B cell (primary cell): ENCODE measurements at regions not wholly inside any gene's neighbourhood (a gene's known extent, or its start where the extent isn't known, plus 50 kb on each side); places are given as distances from the start of the nearest gene placed in this dataset.

Experiments
- ATAC-seq: fragments of 200-7000 bp; cut with Tn5 transposase; one replicate; pipeline ENCODE4 v1.10.0; 2021; ENCODE audit warnings: low read depth, mild to moderate bottlenecking, moderate number of reproducible peaks, moderate library complexity
- CTCF ChIA-PET: fragments of 350-600 bp; sonication (Branson Sonifier 250); formaldehyde crosslinking; loops from one replicate; lab custom pipeline; 2021; ENCODE audit warnings: antibody characterized with exemption, inconsistent platforms; lab: Charles Lee
- POLR2A ChIA-PET: fragments of 350-600 bp; sonication (Branson Sonifier 250); formaldehyde crosslinking; loops from one replicate; lab custom pipeline; 2021; ENCODE audit warnings: antibody characterized with exemption; lab: Charles Lee
- DNase-seq: peaks from one replicate; pipeline ENCODE4 v3.0.0; 2013
- H2AFZ ChIP-seq: 2 replicates; pipeline ENCODE4 v1.6.1; 2012; ENCODE audit warnings: mild to moderate bottlenecking, low read depth, low read length; ENCODE audit not compliant: insufficient read depth, poor library complexity, severe bottlenecking
- H3K27ac ChIP-seq, 2 donors: 1 replicate in 1 of 2; 2 replicates in 1 of 2; pipeline ENCODE4 v1.5.1; 2012 to 2013; ENCODE audit warnings: low read length in 2 of 2, mild to moderate bottlenecking in 2 of 2, moderate library complexity in 1 of 2
- H3K27me3 ChIP-seq, 4 experiments: fragments of 200-600 bp in 1 of 4; sonication (generic) in 1 of 4; replicated peaks in 1 of 4; 1 replicate in 2 of 4; 2 replicates in 2 of 4; pipeline versions ENCODE4 v1.6.1 to v1.7.0; 2013 to 2016; ENCODE audit warnings: low read length in 3 of 4, mild to moderate bottlenecking in 2 of 4, mixed read lengths in 1 of 4, moderate library complexity in 1 of 4; ENCODE audit not compliant: insufficient read depth in 4 of 4, control insufficient read depth in 3 of 4; ENCODE audit errors: control extremely low read depth in 1 of 4
- H3K36me3 ChIP-seq, 2 experiments: replicated peaks in 1 of 2; 1 replicate in 1 of 2; 2 replicates in 1 of 2; pipeline versions ENCODE4 v1.6.1 to v1.7.1; 2013; ENCODE audit warnings: low read length in 1 of 2; ENCODE audit not compliant: insufficient read depth in 2 of 2, control insufficient read depth in 1 of 2; ENCODE audit errors: control extremely low read depth in 1 of 2, extremely low read depth in 1 of 2
- H3K4me1 ChIP-seq, 2 donors: fragments of 200-600 bp in 1 of 2; sonication (generic) in 1 of 2; 1 replicate in 1 of 2; 2 replicates in 1 of 2; pipeline versions ENCODE4 v1.5.1 to v1.6.1; 2013 to 2017; ENCODE audit warnings: low read length in 2 of 2; ENCODE audit not compliant: control insufficient read depth in 2 of 2, insufficient read depth in 2 of 2
- H3K4me2 ChIP-seq: replicated peaks from 2 replicates; pipeline ENCODE3; 2012; ENCODE audit warnings: mild to moderate bottlenecking, low read depth, low read length; ENCODE audit not compliant: poor library complexity, severe bottlenecking
- H3K4me3 ChIP-seq, 5 experiments: fragments of 200-600 bp in 1 of 5; sonication (generic) in 1 of 5; 1 replicate in 3 of 5; 2 replicates in 2 of 5; pipeline versions ENCODE4 v1.5.1 to v1.7.0; 2011 to 2016; ENCODE audit warnings: low read length in 4 of 5, mild to moderate bottlenecking in 4 of 5, low read depth in 2 of 5, control low read depth in 1 of 5, moderate library complexity in 1 of 5; ENCODE audit not compliant: insufficient read depth in 1 of 5; ENCODE audit errors: control extremely low read depth in 1 of 5, extremely low read depth in 1 of 5
- H3K79me2 ChIP-seq: fragments of 200-600 bp; sonication (generic); one replicate; pipeline ENCODE4 v1.6.0; 2016; ENCODE audit warnings: low read length; ENCODE audit not compliant: control insufficient read depth, insufficient read depth
- H3K9ac ChIP-seq: fragments of 200-600 bp; sonication (generic); 2 replicates; pipeline ENCODE4 v1.6.1; 2017; ENCODE audit warnings: mild to moderate bottlenecking, low read length, moderate library complexity
- H3K9me3 ChIP-seq, 3 donors: one replicate each; pipeline versions ENCODE4 v1.6.1 to v1.7.1; 2013; ENCODE audit warnings: low read length in 2 of 3; ENCODE audit not compliant: control insufficient read depth in 2 of 3, insufficient read depth in 1 of 3; ENCODE audit errors: control extremely low read depth in 1 of 3
- H4K20me1 ChIP-seq: 2 replicates; pipeline ENCODE4 v1.6.0; 2012; ENCODE audit warnings: mild to moderate bottlenecking, low read length; ENCODE audit not compliant: insufficient read depth, control insufficient read depth, poor library complexity, severe bottlenecking
- H3K27ac Mint-ChIP-seq: one replicate; pipeline ENCODE4 v1.8.0; 2021; ENCODE audit warnings: mixed read lengths
- H3K27me3 Mint-ChIP-seq: one replicate; pipeline ENCODE4 v1.8.0; 2021; ENCODE audit warnings: mixed read lengths
- H3K4me1 Mint-ChIP-seq: one replicate; pipeline ENCODE4 v1.8.0; 2021; ENCODE audit warnings: mixed read lengths
- H3K4me3 Mint-ChIP-seq: one replicate; pipeline ENCODE4 v1.8.0; 2021; ENCODE audit warnings: mixed read lengths
- H3K9me3 Mint-ChIP-seq: one replicate; pipeline ENCODE4 v1.8.0; 2022; ENCODE audit warnings: mixed read lengths; ENCODE audit not compliant: insufficient read depth
- EZH2 ChIP-seq: IDR thresholded peaks from 2 replicates; pipeline ENCODE4 v1.6.1; 2012; ENCODE audit warnings: borderline replicate concordance, low read depth, mild to moderate bottlenecking, moderate library complexity, low read length; ENCODE audit not compliant: insufficient read depth, poor library complexity, severe bottlenecking
- WGBS: methylation state at CpG from one replicate; pipeline ENCODE4 v1.1.5; 2013; ENCODE audit warnings: missing lambda C conversion rate; ENCODE audit not compliant: insufficient coverage; 5-methylcytosine and 5-hydroxymethylcytosine counted together
- intact Hi-C: fragments of 100-400 bp; cut with micrococcal nuclease; formaldehyde crosslinking; loops from one replicate; pipeline ENCODE4 v1.10.0; 2022
- TF ChIP-seq, protein P1 (sequence below): fragments of 200-600 bp; IDR thresholded peaks from one replicate; pipeline ENCODE4 v1.8.0; 2022; ENCODE audit warnings: antibody characterized with exemption, mild to moderate bottlenecking

GRCh38 chr5:66452109-66452508 lies 144.1 kb upstream of the MAST4 start:
- no CpG with 5 or more reads among the region's 1 CpG for WGBS

DNA sequence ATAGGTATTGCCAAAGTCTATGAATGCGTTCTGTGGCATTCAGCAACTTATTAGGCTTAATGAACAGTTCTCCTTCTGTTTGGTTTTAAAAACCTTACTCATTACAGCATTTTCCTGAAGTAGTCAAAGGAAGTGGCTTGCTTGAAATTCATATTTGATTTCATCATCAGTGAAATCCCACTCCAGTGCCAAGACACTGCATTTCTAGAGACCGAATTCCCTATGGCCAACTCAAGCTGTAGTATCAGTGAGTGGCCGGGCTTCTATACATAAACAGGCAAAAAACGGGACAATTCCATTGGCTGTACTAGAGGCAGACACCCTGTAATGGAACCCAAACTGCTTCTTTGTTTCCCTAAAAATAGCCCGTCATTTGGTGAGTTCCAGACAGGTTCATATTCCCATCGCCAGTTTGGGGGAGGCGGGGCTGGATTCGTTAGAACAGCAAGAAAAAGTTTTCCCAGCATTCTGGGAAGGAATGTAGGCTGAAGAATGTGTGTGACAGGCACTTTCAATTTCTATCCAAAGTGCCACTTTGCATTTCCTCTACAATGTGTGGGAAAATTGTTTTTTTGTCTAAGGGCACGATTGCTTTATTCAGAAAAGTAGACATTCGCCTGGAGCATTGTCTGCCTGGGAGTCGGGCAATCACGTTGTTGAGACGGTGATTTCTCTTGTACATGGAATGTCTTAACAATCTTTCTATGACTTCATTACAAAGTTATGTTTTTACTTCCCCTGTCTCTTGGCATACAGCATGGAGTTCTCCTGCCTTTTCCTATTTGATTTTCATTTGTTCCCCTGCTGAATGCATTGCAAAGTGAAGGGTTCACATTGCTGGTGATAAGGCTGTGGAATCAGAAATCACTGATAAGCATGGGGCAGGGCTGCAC lies 141.8 kb upstream of the MAST4 start:
- Histone ChIP-seq H3K9ac (no peak overlapping the region), H3K9me3 (peaks cover 0 to 8% (median 3%) of the 10 kb centered on the region in 3 donors), H3K4me3 (no peak overlapping the region), H3K79me2 (no peaks in the 10 kb centered on the region), H3K27ac (no peak overlapping the region), H2AFZ (no peak overlapping the region), H3K4me2 (no peak overlapping the region), H3K27me3 (no peaks in the 10 kb centered on the region), H4K20me1 (no peaks in the 10 kb centered on the region), H3K36me3 (no peaks in the 10 kb centered on the region), H3K4me1 (no peaks in the 10 kb centered on the region)
- Mint-ChIP-seq H3K4me1 (no peaks in the 10 kb centered on the region), H3K27me3 (peaks cover 7% of the 10 kb centered on the region), H3K9me3 (peaks cover 2% of the 10 kb centered on the region), H3K27ac (no peak overlapping the region), H3K4me3 (no peak overlapping the region)
- intact Hi-C loops = no loop called here
- WGBS = 98% methylated on average over 6 of the region's 13 CpGs
- CTCF ChIA-PET = no interaction called here
- TF ChIP-seq, protein P1, sequence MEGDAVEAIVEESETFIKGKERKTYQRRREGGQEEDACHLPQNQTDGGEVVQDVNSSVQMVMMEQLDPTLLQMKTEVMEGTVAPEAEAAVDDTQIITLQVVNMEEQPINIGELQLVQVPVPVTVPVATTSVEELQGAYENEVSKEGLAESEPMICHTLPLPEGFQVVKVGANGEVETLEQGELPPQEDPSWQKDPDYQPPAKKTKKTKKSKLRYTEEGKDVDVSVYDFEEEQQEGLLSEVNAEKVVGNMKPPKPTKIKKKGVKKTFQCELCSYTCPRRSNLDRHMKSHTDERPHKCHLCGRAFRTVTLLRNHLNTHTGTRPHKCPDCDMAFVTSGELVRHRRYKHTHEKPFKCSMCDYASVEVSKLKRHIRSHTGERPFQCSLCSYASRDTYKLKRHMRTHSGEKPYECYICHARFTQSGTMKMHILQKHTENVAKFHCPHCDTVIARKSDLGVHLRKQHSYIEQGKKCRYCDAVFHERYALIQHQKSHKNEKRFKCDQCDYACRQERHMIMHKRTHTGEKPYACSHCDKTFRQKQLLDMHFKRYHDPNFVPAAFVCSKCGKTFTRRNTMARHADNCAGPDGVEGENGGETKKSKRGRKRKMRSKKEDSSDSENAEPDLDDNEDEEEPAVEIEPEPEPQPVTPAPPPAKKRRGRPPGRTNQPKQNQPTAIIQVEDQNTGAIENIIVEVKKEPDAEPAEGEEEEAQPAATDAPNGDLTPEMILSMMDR = no peak
- TF ChIP-seq EZH2 = no peak
- DNase-seq = no peak
- ATAC-seq = no peak
- POLR2A ChIA-PET = no interaction called here

More at GRCh38 chr5:66452109-66452508, 144.1 kb upstream of the MAST4 start:
- Mint-ChIP-seq H3K9me3 (peaks cover 2% of the 10 kb centered on the region), H3K4me1 (no peaks in the 10 kb centered on the region), H3K4me3 (no peak overlapping the region), H3K27ac (no peak overlapping the region), H3K27me3 (peaks cover 3% of the 10 kb centered on the region)
- intact Hi-C loops = no loop called here
- TF ChIP-seq, protein P1 = no peak
- no peak for TF ChIP-seq EZH2
- DNase-seq (no peak), ATAC-seq (no peak)
- Histone ChIP-seq H4K20me1 (no peaks in the 10 kb centered on the region), H3K4me2 (no peak overlapping the region), H3K9ac (no peak overlapping the region), H2AFZ (no peak overlapping the region), H3K4me1 (no peaks in the 10 kb centered on the region), H3K27ac (no peak overlapping the region), H3K4me3 (no peak overlapping the region), H3K27me3 (no peaks in the 10 kb centered on the region), H3K9me3 (peaks cover 0 to 9% (median 3%) of the 10 kb centered on the region in 3 donors), H3K36me3 (no peaks in the 10 kb centered on the region), H3K79me2 (no peaks in the 10 kb centered on the region)
- POLR2A ChIA-PET = no interaction called here
- CTCF ChIA-PET = no interaction called here
